ENCODE measurements at regions not wholly inside any gene's neighbourhood (a gene's known extent, or its start where the extent isn't known, plus 50 kb on each side); places are given as distances from the start of the nearest gene placed in this dataset.

GRCh38 chr9:117466111-117466510 lies 51.3 kb upstream of the ASTN2 start:
- TF ChIP-seq CTCF (optimal IDR thresholded peaks at IDR 0.05 in 1 of 3, IDR thresholded peaks at IDR 0.05 in 1 of 3, conservative IDR thresholded peaks at IDR 0.05 in 1 of 3; ENCODE audit: extremely low read depth in 1 of 3, insufficient read depth in 2 of 3, low read length in 3 of 3) (no peak), EZH2 (IDR thresholded peaks at IDR 0.05; ENCODE audit: low read length) (no peak)

All from keratinocyte (primary cell).